ENCODE measurements at regions not wholly inside any gene's neighbourhood (a gene's known extent, or its start where the extent isn't known, plus 50 kb on each side); places are given as distances from the start of the nearest gene placed in this dataset.
"Not testable (repeated sequence)": the region's sequence is repeated elsewhere in the genome, so short reads cannot be mapped to it uniquely, and the experiment has no call there.

- DNase-seq = no peak
These were observed 272.6 kb downstream of the MATN1 start for GRCh38 chr1:30450818-30451233.

DNA sequence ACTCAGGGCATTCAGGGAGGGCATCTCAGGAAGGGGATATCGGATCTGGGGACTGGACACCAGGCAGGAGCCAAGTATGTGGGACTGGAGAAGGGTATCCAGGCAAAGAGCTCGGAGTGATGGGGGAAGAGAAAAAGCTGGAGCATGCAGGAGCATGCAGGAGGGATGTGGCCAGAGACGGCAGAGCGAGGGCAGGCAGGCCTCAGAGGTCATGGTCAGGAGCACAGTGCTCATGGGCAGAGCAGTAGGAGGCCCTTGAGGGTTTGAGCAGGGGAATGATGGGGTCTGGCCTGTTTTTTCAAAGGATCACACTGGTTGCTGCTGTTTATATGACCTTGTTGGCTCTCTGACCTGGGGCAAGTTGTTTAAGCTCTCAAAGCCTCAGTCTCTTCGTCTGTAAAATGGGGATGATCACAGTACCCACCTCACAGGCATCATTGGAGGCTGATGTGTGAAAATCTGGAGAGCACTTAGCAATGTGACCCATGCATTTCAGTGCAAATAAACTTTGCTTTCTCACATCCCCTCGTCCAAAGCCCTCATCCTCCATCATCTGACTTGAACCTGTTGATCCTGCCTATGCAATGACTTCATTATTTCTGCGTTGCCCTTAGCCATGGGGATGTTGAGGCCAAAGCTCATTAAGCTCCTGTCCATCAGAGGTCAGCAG is 273.1 kb downstream of the MATN1 start:
- no peak for DNase-seq

GRCh38 chr1:30449428-30450147 is 273.8 kb downstream of the MATN1 start:
- no peak for DNase-seq

GRCh38 chr1:30449003-30449402 is 274.4 kb downstream of the MATN1 start:
- no peak for DNase-seq

- DNase-seq = no peak
These were observed 275.7 kb downstream of the MATN1 start for GRCh38 chr1:30447701-30448100.

DNA sequence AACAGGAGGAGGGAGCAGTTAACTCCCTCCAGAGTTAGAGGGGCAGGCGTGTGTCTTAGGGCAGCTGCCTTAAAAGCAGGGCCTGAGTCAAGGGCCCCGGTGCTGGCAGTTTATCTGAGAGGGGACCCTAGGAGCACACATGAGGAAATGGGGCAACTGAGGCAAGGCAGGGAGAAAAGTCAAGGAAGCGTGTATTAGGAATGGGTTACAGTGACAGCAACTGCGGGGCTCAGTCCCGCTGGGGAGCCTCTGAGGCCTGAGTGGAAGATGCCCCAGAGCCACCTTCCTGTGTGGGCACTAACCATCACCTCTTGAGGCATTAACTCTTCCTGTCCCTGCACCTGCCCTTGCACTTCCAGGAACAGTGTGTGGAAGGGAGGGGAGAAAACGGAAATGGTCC is 276.3 kb downstream of the MATN1 start:
- no peak for DNase-seq

- no peak for DNase-seq
These were observed 276.9 kb downstream of the MATN1 start for GRCh38 chr1:30446508-30446907.

DNA sequence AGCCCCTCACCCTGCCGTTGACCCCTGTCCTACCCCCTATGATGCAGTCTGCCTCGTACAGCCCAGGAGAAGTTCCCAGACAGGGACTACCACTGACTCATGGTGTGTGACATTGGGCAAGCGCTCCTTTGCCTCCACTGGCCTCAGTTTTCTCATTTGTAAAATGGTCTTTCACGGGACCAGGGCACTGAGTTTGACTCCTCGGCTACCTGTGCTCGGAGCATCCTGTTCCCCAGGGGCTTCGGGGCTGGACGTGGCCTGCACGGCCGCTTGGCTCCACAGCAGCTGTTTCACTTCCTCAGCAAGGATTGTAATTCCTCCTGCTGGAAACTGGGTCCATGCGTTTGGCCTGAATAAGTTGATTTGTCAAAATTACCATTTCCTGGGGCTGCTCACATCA is 277.3 kb downstream of the MATN1 start:
- no peak for DNase-seq

DNA sequence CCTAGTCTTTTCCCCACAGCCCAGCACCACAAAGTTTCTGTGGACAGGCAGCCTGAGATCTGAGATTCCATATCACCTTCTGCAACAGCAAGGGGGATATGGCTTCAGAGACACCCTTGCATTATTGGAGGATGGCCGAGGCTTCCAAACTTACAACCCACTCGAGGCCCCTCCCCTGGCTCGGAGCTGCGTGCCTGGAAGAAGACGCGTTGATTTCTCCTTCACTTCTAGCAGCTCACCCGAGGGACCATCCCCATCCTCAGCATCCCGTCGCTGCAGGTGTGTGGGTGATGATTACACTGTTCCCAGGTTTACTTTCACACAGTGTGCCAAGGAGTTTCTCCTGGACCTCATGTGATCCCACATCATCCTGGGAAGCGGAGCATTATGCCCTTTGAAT is 277.9 kb downstream of the MATN1 start:
- no peak for DNase-seq

- no peak for DNase-seq
These were observed 278.5 kb downstream of the MATN1 start for GRCh38 chr1:30444850-30445249.

DNA sequence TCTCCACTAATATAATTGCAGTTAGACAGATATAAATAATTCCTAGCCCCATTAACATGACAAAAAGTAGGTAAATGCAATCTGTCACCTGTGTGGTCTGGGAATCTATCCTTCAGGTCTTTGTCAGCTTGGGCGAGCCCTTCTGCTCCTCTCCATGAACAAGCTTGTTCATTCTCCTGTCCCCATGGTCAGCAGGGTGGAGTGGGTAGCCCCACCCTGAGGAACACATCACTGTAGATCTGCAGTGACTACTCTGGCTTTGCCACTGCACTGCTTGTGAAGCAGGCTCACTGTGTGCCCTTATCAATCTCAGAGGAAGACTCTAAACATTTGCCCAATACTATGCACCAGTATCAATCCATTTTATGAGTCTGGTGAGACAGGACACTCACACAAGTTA is 279.0 kb downstream of the MATN1 start:
- DNase-seq = no peak

- not testable (repeated sequence) for DNase-seq
These were observed 285.1 kb downstream of the MATN1 start for GRCh38 chr1:30438274-30438673.

- no peak for DNase-seq
These were observed 286.3 kb downstream of the MATN1 start for GRCh38 chr1:30437059-30437576.

DNA sequence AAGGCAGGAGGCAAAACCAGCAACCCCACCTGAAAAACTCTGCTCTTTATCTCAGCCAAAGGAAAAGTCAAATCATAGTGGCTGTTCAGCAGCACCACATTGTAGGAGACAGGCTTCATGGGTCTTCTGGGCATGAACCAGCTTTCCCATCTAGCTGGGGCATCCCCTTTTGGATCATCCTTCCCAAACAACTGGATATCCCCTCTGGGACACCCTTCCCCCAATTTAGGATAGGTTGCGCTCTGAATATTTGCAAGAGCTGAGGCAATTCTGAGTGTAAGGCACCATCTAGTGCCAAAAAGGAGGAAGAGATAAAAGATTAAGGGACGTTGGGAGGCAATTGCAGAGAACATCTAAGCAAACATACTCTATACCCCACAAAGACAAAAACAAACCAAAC is 295.8 kb downstream of the MATN1 start:
- DNase-seq = no peak

DNA sequence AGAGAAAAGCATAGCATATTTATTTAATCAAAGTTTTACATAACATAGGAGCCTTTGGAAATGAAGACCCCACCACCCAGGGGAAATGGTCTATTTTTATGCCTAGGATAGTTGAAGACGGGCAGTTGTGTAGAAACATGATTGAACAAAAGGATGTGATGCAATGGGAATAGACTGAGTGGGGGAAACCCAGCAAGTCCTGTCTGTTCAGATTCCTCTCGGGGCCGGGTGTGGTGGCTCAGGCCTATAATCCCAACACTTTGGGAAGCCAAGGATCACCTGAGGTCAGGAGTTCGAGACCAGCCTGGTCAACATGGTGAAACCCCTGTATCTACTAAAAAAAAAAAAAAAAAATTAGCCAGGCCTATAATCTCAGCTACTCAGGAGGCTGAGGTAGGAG is 298.3 kb downstream of the MATN1 start:
- no peak for DNase-seq

DNA sequence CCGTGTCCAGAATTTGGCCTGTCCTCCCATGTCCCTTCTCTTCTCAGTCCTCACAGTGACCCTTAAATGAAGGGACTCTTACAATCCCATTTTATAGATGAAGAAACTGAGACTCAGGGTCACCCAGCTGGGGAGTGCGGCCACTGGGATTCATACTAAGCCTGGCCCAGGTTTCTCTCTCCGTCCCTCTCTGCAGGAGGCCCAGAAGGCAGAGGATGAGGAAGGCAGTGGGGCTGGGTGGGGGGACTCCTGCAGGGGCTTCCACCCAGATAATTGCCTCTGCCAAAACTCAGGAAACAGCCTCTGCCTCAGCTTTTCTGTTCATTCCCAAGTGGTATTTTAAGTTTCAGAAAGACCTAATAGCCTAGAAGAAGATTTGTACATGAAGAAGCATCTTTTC is 299.8 kb downstream of the MATN1 start:
- DNase-seq = no peak

DNA sequence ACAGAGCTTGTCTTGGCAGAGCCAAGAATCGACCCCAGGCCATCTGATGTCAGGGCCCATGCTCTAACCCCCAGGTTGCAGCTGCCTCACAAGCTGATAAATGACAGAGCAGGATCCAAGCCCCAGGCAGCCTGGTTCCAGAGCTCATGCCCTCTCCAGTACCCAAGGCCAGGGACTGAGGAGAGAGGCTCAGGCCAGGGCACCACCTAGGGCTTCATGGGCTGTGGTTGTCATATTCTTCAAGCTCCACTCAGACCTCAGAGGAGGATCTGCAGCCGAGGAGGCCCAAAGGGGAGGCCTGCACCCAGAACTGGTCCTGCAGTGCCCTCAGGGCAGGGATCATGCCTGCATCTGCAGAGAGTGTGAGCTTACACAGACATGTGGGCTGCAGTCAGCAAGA is 301.1 kb downstream of the MATN1 start:
- DNase-seq = no peak

DNA sequence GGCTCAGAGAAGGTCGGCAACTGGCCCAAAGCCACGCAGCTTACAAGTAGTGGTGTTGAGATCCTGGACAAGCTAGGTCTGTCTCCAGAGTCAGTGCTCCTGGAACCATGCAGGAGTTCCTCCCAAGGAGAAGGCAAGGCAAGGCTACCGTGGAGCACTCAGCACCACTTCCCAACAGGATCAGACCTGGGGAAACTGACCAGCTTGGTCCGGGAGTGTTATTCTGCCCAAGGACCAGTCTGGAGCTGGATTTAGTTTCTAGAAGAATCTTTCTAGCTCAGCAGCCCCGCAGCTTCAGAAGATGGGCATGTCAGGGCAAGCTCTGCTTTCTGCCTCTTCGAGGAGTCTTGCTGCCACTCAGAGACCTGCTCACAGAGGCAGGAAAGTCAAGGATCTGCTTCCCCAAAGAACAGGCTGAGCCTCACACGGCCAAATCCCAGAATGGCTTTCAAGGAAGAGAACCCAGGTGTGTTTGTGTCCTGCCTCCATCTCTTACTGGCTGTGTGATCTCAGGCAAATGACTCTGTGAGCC is 302.8 kb downstream of the MATN1 start:
- no peak for DNase-seq

DNA sequence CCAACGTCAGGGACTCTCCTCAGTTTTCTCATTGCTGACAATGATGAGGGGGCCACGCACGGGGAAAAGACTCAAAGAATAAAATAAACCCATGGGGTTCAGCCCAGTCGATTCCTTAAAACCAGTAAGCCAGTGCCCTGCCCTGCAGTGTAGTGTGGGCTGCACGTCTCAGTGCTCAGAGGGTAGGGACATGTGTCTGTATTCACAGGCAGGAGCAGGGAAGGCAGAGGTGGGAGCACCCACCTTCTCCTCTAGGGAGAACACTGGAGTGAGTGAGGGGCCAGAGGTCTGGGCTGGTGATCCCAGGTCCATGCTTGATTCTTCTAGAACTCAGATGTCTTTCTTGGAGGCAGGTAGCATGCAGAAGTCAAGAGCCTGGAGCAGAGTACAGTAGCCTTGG is 303.6 kb downstream of the MATN1 start:
- no peak for DNase-seq

GRCh38 chr1:30418939-30419720 is 304.3 kb downstream of the MATN1 start:
- DNase-seq = no peak

DNA sequence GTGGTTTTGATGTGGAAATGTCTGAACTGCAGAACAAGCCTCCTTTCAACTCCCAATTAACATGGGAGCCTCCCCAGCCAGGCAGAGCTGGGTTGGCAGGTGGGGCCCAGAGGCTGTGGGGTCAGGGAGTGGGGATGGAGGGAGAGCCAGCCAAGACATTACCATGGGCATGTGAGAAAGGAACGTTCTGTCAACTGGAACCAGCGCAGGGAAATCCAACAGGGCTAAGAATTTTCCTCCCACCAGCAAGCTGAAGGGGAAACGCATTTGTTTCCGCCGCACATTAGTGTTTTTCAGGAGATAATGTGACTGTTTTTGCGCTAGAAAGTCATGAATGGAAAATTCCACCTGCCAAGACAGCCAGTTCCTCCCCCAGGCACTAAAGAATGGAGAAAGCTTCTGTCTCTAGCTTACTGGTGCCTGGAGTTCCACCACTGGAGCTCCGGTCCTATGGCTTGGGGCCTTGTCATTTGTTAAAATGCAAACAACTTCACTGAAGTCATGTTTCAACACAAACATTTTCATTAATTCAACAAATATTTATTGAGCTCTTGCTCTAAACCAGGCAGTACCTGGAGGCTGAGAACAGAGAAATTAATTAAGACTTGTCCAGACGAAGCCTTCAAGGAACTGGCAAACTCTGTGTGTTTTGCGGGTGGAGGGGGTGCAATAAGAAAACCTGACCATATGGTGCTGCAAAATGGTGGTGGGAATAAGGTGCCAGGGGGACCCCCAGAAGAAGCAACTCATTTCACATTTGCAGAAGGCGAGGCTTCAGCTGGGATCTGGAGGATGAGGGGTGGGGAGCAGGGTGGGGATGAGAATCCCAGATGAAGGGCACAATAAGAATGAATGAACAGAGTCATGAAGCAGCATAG is 305.1 kb downstream of the MATN1 start:
- DNase-seq = no peak

DNA sequence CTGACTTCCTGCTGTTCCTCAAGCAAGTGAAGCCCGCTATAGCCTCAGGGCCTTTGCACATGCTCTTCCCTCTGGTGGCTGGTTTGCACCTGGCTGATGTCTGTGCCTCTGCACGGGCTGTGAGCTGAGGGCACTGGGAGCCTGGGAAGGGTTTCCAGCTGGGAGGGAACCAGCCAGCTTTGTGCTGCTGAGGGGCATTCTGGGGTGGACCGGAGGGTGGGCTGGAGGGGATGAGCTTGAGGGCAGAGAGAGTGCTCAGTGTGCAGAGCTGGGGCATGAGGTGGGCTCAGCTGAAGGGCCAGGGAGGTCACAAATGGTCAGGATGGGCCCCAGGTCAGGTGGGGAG is 305.7 kb downstream of the MATN1 start:
- DNase-seq = no peak

Measured in CD4-positive, alpha-beta T cell treated with Interleukin-12 subunit alpha and Interleukin-12 subunit beta, for 1 hour (primary cell).